GM12892 (cell line): ENCODE measurements at regions not wholly inside any gene's neighbourhood (a gene's known extent, or its start where the extent isn't known, plus 50 kb on each side); places are given as distances from the start of the nearest gene placed in this dataset.

Experiments
- DNase-seq: peaks from one replicate; pipeline ENCODE4 v3.0.0; 2011; ENCODE audit not compliant: insufficient read length
- FAIRE-seq: peaks from 2 replicates; lab custom pipeline; 2011; peaks lifted over from hg19 to GRCh38; lab: Jason Lieb, UNC
- POLR2A ChIP-seq: IDR thresholded peaks from 2 replicates; pipeline ENCODE4 v1.6.1; 2011; ENCODE audit warnings: low read depth, low read length, control low read depth
- POLR2AphosphoS5 ChIP-seq: IDR thresholded peaks from 2 replicates; pipeline ENCODE4 v1.6.1; 2011; ENCODE audit warnings: low read depth, low read length, control low read depth
- TAF1 ChIP-seq: IDR thresholded peaks from 2 replicates; pipeline ENCODE4 v1.6.1; 2011; ENCODE audit warnings: low read depth, mild to moderate bottlenecking, control low read depth, low read length, borderline replicate concordance

- TF ChIP-seq TAF1, result no peak
- no peak for TF ChIP-seq POLR2AphosphoS5
- TF ChIP-seq POLR2A, result no peak
- FAIRE-seq (no peak), DNase-seq (no peak)
Measured at GRCh38 chr2:142330458-142330857, 199.6 kb upstream of the LRP1B start.

- DNase-seq (no peak), FAIRE-seq (no peak)
- no peak for TF ChIP-seq POLR2AphosphoS5
- no peak for TF ChIP-seq TAF1
- TF ChIP-seq POLR2A, result no peak
Measured at GRCh38 chr2:142325870-142326269, 195.1 kb upstream of the LRP1B start.

GRCh38 chr2:142323206-142323605 lies 192.4 kb upstream of the LRP1B start:
- DNase-seq (no peak), FAIRE-seq (no peak)
- TF ChIP-seq POLR2AphosphoS5, result no peak
- TF ChIP-seq TAF1, result no peak
- no peak for TF ChIP-seq POLR2A

- TF ChIP-seq POLR2A (no peak), POLR2AphosphoS5 (no peak), TAF1 (no peak)
- FAIRE-seq, result no peak
- DNase-seq, result no peak
Measured at GRCh38 chr2:142321706-142322280, 191.0 kb upstream of the LRP1B start.

GRCh38 chr2:142320067-142320466 lies 189.3 kb upstream of the LRP1B start:
- DNase-seq (no peak), FAIRE-seq (no peak)
- no peak for TF ChIP-seq POLR2AphosphoS5
- TF ChIP-seq POLR2A, result no peak
- TF ChIP-seq TAF1, result no peak

- TF ChIP-seq TAF1 (no peak), POLR2AphosphoS5 (no peak), POLR2A (no peak)
- FAIRE-seq, result no peak
Measured at GRCh38 chr2:142316049-142316448, 185.2 kb upstream of the LRP1B start.

GRCh38 chr2:142315346-142315745 lies 184.5 kb upstream of the LRP1B start:
- no peak for DNase-seq
- no peak for FAIRE-seq
- TF ChIP-seq TAF1 (no peak), POLR2A (no peak), POLR2AphosphoS5 (no peak)

More at GRCh38 chr2:142316049-142316448, 185.2 kb upstream of the LRP1B start:
- DNase-seq, result no peak

GRCh38 chr2:142314164-142314563 lies 183.3 kb upstream of the LRP1B start:
- FAIRE-seq (no peak), DNase-seq (no peak)
- no peak for TF ChIP-seq POLR2A
- no peak for TF ChIP-seq POLR2AphosphoS5
- no peak for TF ChIP-seq TAF1

- FAIRE-seq (no peak), DNase-seq (no peak)
- TF ChIP-seq TAF1, result no peak
Measured at GRCh38 chr2:142310530-142310929, 179.7 kb upstream of the LRP1B start.

GRCh38 chr2:142308744-142309143 lies 177.9 kb upstream of the LRP1B start:
- TF ChIP-seq POLR2A (no peak), POLR2AphosphoS5 (no peak), TAF1 (no peak)
- FAIRE-seq (no peak), DNase-seq (no peak)

- TF ChIP-seq TAF1 (no peak), POLR2AphosphoS5 (no peak), POLR2A (no peak)
- DNase-seq (no peak), FAIRE-seq (no peak)
Measured at GRCh38 chr2:142307616-142308115, 176.8 kb upstream of the LRP1B start.

GRCh38 chr2:142307086-142307485 lies 176.3 kb upstream of the LRP1B start:
- no peak for DNase-seq
- TF ChIP-seq TAF1, result no peak
- no peak for TF ChIP-seq POLR2A
- FAIRE-seq, result no peak

- DNase-seq (no peak), FAIRE-seq (no peak)
- TF ChIP-seq POLR2A (no peak), POLR2AphosphoS5 (no peak), TAF1 (no peak)
Measured at GRCh38 chr2:142306131-142306530, 175.3 kb upstream of the LRP1B start.
